ENCODE measurements at regions not wholly inside any gene's neighbourhood (a gene's known extent, or its start where the extent isn't known, plus 50 kb on each side); places are given as distances from the start of the nearest gene placed in this dataset.

DNA sequence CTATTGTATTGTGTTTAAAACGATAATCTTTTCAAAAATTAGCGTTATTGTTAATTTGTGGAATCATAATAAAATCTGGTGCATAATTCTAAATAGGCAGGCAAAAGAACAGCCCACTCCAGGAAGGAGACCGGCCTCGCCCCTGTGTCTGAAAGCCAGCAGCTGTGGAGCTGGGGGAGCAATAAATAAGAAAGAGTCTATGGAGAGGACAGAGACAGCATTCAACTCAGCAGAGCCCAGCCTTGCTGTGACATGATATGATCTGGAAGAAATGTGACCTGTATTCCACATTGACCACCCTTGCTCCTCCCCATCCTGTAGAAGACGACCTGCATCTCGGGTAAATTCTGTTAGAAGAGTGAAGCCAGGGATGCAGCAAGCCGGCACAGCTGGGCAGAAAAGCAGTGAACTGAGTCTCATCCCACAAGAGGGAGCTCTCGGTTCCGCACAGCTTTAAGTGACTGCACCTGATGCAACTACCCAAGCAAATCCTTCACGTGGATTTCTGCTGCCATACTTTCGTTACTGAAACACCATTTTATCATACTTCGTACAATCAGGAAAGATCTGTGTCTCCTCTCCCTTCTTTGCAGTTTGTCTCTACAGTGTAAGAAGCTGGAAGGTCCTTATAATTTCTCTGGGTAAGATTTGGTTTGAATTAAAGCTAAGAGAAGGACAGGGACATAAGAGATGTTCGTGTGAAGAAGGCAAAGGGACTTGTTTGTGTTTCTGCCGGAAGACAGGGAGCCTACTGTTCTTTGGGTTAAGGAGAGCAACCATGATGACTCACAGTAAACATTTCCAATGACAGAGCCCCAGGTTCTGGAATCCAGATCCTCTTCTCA, 427.1 kb downstream of the GPAM start:
- DNase-seq, result peak; percentile 2

DNA sequence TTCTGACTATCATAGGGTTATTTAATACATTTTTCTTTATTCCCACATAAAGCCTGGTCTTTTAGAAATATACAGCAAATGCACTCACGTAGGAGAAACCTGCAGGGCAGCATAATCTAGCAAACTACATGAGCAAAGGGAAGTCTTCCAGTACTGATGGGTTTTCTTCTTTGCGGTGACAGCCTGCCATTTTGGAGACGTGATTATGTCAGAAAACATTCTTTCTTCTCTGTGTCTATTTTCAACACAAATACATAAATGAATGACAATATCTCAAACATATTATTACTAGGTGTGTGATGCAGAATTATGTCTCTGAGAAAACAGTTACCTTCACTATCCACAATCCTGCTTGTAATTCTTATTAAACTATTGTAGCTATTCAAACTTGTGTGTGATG, 425.0 kb downstream of the GPAM start:
- no peak for DNase-seq

DNA sequence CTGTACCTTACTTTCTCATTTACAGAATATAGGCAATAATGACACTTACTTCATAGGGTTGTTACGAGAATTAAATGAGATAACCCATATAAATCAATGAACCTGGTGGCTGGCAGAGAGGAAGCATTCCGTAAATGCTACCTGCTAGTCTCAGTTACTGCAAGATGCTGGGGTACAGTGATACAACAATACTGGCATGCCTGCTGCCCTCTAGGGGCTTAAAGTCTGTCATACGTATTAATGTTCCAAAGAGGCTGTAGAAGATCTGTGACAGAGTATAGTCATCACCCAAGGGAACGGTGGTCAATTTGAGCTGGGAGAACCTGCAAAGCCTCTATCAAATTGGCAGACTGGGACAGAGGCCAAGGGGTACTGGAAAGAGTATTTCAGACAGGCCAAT, 421.5 kb downstream of the GPAM start:
- DNase-seq, result no peak

DNA sequence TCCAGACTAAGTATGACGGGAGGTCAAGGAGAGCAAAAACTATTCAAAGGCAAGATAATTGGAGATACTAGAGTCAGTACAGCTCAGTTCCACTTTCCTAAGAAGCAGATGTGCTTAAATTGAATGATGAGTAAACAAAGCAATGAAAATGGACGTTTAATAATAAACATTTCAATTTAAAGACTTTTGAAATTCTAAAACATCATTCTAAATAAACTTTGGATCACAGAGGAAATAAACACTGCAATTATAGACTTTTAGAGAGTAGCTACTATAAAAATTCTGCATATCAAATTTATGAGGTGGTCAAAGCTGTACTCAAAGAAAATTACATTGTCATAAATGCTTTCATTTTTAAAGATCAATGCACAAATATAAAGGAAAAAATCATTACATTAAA, 418.3 kb downstream of the GPAM start:
- no peak for DNase-seq

DNA sequence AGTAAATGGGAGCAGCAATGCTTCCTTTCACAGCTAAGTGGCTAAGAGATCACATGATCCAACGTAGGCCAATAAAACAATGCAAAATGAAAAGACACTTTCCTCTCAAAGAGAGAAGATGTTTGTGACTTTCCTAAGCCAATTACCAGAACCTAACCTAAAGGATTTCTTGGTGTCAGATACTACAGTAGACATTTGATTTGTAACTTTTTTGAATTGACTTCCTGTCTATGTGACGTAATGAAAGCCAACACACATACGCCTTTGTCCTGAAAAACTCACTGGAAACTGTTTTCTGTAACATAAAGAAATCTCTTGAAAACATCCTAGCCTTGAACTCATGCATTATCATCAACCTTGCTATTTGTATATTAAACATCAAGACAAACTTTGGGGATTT, 417.1 kb downstream of the GPAM start:
- no peak for DNase-seq

DNA sequence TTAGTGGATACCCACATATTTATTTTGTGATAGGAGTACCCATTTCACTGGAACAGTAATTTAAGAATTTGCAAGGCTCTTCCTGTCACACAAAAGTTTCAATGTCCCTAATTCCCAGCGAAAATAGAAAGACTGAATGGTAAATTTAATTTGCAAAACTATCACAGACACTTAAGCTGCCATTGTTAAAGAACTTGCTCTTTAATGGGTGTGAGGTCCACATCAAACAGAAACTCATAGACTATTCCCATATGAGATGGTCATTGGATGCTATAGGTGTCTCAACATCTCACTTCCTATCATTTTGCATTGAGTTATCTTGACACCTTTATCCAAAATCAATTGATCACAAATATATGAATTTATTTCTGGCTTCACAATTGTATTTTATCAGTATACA, 415.9 kb downstream of the GPAM start:
- no peak for DNase-seq

DNA sequence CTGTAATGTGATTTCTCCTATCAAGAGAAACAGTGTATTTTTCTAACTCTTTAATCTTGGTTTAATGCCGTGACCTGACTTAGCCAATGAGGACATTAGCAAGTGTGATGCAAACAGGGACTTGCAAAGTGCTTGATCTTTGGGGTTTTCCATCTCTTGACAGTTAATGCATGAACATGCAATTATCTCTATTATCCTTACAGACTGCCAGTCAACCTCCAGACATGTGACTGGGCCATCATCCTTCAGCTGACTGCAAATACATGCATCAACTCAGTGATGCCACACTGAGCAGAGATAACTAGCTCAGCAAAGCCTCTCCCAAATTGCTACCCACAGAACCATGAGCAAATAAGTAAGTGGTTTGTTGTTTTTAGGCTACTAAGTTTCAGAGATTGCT, 409.6 kb downstream of the GPAM start:
- no peak for DNase-seq

DNA sequence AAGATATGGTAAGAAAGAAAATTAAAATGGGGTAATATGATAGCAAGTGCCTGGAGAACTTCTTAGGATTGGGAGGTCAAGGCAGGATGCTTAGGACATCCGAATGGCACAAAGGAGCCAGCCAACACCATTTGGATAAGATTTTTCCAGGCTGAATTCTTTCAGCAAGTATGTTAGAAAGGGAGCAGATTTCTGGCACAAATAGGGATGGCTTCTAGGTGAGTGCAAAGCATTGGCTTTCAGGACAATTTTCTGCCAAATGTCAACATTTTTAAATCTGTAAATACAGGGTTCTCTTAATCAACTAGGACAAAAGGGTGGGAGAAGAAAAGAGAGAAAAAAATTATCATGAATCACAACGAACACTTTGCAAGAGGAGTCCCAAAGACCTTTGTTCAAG, 409.1 kb downstream of the GPAM start:
- no peak for DNase-seq

DNA sequence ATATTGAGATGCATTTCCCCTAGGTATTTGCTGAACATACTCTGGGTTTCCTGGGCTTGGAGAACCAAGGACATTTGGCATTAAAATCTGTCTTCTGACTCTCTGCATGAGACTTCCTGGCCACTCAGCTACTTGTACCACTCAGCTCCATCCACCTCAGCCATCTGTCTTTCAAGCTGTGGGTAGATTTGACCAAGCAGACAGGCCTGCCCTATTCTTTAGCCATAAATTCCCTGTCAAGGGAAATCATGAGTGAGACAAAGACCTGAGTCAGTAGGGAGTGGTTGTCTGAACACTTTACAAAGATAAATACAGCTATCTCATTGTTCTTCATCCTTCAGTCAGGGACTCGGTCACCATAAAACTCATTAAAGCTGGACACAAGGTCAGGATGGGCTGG, 399.1 kb downstream of the GPAM start:
- DNase-seq, result no peak

DNA sequence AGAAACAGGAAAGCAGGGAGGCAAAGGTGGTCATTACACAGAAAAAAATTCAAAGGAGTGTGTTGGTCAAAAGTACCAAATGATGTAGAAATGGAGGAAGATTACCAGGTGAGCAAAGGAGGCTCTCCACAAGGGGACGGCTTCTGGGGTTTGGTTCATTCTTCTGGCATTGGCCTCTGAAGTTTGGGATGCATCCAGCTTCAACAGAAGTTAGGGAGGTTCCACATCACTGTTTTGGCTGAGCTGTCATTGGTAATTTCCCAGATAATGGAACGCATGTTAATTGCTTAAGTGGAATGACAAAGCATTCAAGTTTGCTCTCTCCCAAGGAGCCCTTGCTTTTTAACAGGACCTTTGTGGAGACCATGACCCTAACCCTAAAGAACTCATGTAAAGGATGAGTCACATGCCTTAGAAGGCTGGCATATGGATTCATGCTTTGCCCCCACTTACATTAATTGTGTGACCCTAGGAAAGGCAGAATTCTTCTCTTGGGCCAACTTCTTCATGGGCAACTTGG, 398.6 kb downstream of the GPAM start:
- DNase-seq, result no peak

DNA sequence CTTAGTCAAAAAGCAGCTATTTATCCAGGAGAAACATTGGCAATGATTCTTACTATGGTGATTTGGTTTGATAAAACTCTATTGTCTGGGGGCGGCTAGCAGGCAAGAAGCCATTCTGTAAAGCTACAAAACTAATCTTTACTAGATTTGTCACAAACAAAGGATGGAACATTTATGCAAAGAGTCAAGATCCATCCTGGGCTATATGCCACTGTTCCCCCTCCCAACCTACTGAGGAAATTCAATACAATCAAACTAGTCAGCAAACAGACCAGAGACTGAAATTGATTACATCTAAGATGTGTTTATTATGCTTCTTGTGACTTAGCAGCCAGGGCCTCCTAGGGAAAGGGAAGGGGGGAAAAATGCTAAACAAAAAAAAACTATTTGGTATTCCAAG, 397.6 kb downstream of the GPAM start:
- no peak for DNase-seq

DNA sequence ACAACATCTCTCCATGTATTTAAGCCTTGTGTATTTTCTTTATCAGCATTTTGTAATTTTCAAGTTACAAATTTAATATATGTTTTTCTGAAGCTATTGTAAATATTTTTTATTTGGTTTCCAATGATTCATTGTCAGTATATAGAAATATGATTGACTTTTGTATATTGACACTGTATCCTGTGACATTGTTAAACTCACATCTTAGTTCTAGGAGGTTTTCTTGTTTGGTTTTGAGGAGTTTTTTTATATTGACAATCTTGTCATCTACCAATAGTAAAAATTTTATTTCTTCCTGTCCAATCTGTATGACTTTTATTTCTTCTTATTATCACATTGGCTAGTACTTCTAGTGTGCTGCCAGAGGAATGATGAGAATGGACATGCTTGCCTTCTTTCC, 393.7 kb downstream of the GPAM start:
- no peak for DNase-seq

DNA sequence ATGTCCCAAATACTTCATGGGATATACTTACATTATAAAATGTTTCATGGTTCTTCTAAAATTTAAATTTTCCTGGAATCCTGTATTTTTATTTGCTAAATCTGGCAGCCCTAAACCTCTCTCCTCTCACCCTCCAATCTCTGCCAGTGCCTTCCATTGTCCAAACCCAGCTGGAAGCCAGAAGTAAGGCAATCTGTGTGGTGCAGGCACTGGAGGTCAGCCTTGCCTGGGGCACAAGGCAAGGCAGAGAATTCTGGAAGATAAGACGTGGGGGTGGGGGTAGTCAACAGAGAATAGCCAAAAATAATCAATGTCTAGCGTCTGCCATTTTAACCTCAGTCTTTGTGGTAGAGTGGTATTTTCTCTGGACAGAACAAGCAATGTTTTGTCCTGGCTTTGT, 381.7 kb downstream of the GPAM start:
- no peak for DNase-seq

DNA sequence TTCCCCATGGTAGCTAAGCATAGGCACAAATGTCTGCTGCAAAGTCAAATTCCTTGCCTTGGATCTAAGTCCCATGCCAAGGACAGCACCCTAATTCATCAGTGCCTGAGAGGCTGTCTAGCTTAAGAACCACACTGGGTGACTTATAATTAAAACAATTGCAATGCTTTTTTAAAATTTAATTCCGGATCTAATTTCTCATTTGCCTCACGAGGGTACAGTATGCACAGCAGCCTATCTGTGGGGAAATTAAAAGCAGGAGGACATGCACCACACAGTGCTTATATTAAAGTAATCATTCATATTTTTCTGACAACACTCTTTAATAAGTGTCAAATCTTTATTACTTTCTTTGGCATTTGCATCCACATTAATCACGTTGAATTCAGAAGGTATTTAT, 378.8 kb downstream of the GPAM start:
- no peak for DNase-seq

DNA sequence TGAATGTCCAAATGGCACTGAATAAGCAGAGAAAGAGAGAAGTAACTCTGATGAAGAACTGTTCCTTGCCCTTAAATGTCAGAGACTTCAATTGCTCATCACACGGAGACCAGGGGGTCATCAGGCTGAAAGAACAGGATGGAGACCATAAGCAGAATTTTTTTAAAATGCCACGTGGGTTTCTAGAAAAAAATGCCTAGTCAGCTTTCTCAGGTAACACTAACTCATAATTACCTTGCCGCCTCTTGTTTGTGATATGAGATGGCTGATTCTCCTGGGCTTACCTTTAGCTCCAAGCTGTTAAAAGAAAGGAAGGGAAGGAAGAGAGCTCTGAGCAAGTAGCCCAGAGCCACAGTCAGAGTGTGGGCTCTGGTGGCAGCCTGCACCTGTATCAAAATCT, 372.0 kb downstream of the GPAM start:
- DNase-seq, result no peak

DNA sequence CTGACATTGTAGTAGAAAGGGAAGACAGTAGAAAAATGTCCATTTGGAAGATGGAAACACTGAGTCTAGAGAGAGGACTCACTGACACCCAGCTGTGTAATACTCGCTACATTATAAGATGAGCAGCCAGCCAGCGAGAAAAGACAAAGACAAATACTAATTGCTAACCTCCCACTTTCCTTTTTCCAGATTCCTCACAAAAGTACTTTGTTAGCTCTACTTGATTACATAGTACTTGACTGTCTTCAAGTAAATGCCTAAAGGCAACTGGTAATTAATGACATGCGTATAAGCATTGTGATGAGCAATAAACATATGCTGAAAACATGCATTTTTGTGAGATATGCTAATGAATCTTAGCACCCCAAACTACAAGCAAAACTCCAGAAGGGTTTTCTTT, 363.1 kb downstream of the GPAM start:
- DNase-seq, result no peak

DNA sequence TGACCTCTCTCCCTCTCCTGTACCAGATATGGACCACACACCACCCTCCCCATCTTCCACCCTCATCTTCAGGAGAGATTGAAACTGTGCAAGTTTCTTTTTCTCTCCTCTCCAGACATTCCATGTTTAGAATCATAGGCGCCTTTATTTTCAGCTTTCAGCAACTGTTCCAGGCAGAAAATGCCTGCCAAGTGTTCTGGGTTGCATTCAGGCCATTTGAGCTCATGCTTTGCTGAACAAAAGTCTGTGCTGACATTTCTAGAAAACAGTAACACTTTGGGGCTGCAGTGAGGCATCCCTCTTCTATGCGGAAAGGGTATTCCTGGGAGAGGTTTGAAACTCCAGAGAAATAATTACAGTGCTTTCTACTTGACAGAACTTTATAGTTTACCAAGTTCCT, 361.7 kb downstream of the GPAM start:
- DNase-seq, result no peak

DNA sequence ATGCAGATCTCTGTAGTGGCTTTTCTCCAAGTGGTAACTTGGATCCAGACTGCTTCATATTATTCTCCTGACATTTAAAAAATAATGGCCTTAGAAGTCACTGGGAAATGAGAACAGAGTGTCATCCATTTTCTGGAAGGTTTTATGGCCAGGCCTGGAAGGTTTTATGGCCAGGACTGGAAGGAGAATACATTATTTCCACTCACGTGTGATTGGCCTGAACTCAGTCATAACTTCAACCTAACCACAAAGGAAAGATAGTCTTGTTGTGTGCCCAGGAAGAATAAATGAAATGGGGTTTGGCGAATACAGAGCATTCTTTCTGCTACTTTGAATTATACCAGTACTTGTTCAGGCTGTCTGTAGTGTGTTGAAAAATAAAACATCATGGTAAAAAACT, 360.9 kb downstream of the GPAM start:
- DNase-seq, result no peak

DNA sequence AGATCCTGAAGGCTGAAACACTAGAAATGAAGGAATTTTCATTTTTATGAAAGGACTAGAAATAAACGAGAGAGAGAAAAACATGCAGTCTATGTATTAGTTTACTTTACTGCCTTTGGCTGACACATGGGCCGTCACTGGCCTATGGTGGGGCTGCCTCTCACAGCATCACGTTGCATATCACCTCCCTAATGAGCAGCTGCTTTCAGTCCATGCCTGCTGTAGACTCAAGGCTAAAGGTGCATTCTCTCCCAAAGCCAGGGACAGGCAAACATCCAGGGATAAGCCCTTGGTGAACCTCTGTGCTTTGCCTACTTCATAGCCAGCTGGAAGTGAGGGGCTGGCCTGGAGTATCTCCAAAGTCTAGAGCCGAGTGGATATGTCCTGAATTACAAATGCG, 359.4 kb downstream of the GPAM start:
- no peak for DNase-seq

DNA sequence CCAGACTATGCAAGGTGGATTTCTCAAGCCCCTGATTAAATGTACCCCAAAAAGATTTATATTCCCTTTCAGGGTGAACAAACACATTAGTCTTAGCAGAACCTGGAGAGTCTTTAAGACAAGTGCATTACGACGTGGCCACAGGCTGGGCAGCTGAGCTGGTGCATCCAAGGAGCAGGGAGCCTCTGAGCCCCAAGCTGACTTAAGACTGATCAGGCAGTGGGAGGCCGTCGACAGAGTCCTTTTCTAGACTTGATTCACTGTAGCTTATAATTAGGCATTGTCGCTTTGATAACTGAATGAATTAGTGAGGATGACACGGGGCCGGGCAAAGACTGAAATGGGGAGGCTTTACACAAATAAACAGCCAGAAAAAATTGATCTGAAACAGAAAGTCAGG, 353.2 kb downstream of the GPAM start:
- DNase-seq, result no peak

DNA sequence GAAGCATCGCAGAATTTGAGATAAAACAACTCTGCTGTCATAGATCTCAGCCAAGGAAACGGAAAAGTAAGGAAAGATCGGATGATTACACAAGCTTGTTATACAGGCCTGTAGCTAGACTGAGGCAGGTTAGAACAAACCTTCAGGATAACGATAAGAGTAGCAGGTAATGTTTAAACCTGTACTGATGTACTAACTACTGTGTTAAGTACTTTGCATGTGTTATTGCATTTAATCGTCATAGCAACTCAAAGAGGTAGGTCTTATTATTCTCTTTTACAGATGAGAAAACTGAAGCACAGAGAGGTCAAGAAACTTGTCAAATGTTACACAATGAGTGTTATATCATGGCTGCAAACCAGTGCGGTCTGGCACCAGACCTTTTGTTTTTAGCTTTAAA, 352.5 kb downstream of the GPAM start:
- no peak for DNase-seq

DNA sequence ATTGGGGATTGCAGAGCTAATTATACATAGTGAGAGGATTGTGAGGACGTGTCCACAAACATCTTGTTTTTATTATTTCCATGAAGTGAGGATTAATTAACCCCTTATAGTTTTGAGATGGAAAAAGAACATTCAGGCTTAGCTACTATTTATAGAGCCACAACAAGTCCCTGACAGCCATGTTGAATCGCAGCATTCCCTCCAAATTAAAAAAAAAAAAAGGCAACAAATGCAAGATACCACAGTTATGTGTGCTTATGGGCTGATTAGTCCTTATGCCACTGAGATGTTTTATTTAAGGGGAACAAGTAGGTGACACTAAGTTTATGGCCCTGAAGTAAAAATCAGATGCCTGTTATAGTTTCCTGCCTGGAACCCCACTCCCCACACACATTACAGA, 350.3 kb downstream of the GPAM start:
- DNase-seq, result no peak

DNA sequence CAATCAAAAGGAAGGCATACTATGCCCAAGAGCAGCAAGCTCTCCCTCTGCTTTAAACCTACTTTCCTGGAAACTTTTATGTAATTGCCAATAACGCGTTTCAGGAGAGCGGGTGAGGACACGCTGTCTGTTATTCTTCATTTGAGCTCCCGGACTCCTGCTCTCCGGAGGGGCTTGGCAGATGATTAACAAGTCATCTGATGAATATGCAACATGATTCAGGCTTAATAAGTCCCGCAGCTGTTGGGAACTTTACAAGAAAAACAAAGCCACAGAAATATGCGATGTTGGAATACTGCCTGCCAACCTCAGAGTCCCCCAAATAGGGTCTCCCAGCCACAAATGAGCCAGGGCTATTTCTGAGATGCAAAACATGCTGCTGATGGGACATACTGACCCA, 348.0 kb downstream of the GPAM start:
- peak; percentile 1 for DNase-seq

DNA sequence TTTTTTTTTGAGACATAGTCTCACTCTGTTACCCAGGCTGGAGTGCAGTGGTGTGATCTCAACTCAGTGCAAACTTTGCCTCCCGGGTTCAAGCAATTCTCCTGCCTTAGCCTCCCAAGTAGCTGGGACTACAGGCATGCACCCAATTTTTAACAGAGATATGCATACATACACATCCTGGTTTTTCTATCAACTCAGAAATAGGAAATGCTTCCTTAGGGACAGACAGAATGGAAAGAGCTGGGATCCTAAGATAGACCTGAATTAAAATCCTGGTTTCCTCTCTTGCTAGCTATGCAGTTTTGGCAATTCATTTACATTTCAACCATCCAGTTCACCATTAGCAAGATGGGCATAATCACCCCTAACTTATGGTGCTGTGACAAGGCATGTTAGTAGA, 347.5 kb downstream of the GPAM start:
- no peak for DNase-seq

DNA sequence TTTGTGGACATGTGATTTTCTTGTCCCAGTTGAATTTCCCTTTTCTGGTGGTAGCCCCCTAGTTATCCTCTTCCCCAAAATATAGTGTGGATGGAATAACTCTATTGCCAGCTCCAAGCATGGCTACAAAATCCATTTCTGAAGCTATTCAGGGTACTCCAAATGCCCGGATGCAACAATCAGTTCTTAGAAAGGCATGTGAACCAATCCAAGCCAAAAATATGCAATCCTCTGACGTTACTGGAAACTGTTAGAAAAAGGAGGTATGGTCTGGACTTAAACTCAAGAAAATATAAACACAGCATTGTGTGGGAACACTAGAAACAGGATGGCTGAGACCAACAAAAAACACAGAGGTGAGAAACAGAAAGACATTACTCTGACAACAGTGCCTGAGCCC, 347.0 kb downstream of the GPAM start:
- no peak for DNase-seq
